ENCODE measurements at regions not wholly inside any gene's neighbourhood (a gene's known extent, or its start where the extent isn't known, plus 50 kb on each side); places are given as distances from the start of the nearest gene placed in this dataset.
A peak's percentile ranks its signal among the peaks of the same experiment; 100 is the strongest.

- TF ChIP-seq ETV5 (CRISPR knock-in tag; IDR thresholded peaks at IDR 0.05; ENCODE audit: borderline replicate concordance), result peak; percentile 100
- peak; percentile 100 for TF ChIP-seq CEBPG (CRISPR knock-in tag; IDR thresholded peaks at IDR 0.05)
- no peak for TF ChIP-seq CENPBD1 (CRISPR knock-in tag; IDR thresholded peaks at IDR 0.05; ENCODE audit: borderline replicate concordance, low read depth)
- TF ChIP-seq SRF (IDR thresholded peaks at IDR 0.05; ENCODE audit: low read depth, low read length), result no peak
- no peak for TF ChIP-seq GPBP1L1 (CRISPR knock-in tag; IDR thresholded peaks at IDR 0.05)
- peak; percentile 84 for TF ChIP-seq ZNF18 (CRISPR knock-in tag; IDR thresholded peaks at IDR 0.05; ENCODE audit: insufficient replicate concordance)
- TF ChIP-seq ARID4A (CRISPR knock-in tag; IDR thresholded peaks at IDR 0.05; ENCODE audit: borderline replicate concordance), result peak; percentile 41; the same call in 1 of the 2 replicates
- TF ChIP-seq CSRNP1 (CRISPR knock-in tag; IDR thresholded peaks at IDR 0.05), result no peak; the same call in 1 of the 2 replicates
- no peak for TF ChIP-seq ZXDC (CRISPR knock-in tag; IDR thresholded peaks at IDR 0.05)
- peak; percentile 92 for TF ChIP-seq GFI1 (CRISPR knock-in tag; IDR thresholded peaks at IDR 0.05; ENCODE audit: borderline replicate concordance)
- TF ChIP-seq ZNF788 (CRISPR knock-in tag; IDR thresholded peaks at IDR 0.05; ENCODE audit: borderline replicate concordance), result peak; percentile 92
- peak; percentile 70 for TF ChIP-seq ZNF143 (CRISPR knock-in tag; IDR thresholded peaks at IDR 0.05)
- TF ChIP-seq HINFP (CRISPR knock-in tag; IDR thresholded peaks at IDR 0.05; ENCODE audit: low read depth), result no peak
- TF ChIP-seq HNF4A (CRISPR knock-in tag; IDR thresholded peaks at IDR 0.05), result peak; percentile 95
Measured at GRCh38 chr6:11392778-11393507, 144.6 kb upstream of the TMEM170B start (continued).

All from HepG2 (cell line).